NCI-H2227 (cell line): ENCODE measurements at regions not wholly inside any gene's neighbourhood (a gene's known extent, or its start where the extent isn't known, plus 50 kb on each side); places are given as distances from the start of the nearest gene placed in this dataset.
"Not testable (repeated sequence)": the region's sequence is repeated elsewhere in the genome, so short reads cannot be mapped to it uniquely, and the experiment has no call there.

Experiments used
- DNase-seq: peaks from one replicate; lab custom pipeline; 2025; ENCODE audit not compliant: unreplicated experiment; lab: John Stamatoyannopoulos, UW

GRCh38 chr3:912717-913116, 180.1 kb upstream of the CNTN6 start:
- DNase-seq, result not testable (repeated sequence)

- no peak for DNase-seq
Measured at GRCh38 chr3:923161-923910, 169.5 kb upstream of the CNTN6 start.

GRCh38 chr3:930866-931265, 162.0 kb upstream of the CNTN6 start:
- DNase-seq, result no peak

- no peak for DNase-seq
Measured at GRCh38 chr3:933326-933725, 159.5 kb upstream of the CNTN6 start.

DNA sequence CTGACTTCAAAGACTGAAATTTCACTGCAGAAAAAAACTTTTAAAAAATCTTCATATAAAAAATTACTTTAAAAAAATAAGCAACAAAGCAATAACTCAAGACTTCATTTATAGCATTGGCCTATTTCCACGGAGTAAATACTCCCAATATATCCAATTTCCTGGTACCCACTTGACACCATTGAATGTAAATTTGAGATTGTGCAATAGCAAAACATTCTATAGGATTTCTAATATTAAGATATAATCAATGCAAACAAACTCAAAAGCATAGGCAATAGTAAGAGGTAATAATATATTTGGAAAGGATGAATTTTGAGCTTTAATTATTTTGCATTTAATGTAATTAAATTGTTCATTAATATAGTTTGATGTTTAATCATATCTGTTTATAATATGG, 148.0 kb upstream of the CNTN6 start:
- DNase-seq, result no peak

- DNase-seq, result no peak
Measured at GRCh38 chr3:945738-946137, 147.1 kb upstream of the CNTN6 start.

- no peak for DNase-seq
Measured at GRCh38 chr3:952906-953305, 139.9 kb upstream of the CNTN6 start.

- DNase-seq, result no peak
Measured at GRCh38 chr3:963255-963654, 129.6 kb upstream of the CNTN6 start.

DNA sequence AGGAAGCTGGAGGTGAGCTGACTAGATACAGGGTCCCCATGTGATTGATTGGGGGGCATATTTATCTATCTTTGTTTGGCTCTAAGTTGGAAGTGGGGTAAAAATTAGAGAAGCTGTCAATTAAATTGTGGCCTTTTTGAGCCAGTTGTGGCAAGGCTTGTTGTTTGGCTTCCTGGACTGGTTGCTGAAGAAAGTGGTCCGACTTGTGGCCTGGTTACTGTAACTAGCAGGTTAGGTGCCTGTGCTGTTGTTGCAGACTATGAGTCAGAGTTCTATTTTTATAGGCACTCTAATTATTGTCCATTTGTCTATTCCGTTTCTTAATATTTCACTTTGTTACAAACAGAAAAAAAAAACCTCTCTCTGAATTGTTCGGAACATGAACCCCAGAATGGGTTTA, 129.1 kb upstream of the CNTN6 start:
- no peak for DNase-seq

GRCh38 chr3:965826-966225, 127.0 kb upstream of the CNTN6 start:
- no peak for DNase-seq

DNA sequence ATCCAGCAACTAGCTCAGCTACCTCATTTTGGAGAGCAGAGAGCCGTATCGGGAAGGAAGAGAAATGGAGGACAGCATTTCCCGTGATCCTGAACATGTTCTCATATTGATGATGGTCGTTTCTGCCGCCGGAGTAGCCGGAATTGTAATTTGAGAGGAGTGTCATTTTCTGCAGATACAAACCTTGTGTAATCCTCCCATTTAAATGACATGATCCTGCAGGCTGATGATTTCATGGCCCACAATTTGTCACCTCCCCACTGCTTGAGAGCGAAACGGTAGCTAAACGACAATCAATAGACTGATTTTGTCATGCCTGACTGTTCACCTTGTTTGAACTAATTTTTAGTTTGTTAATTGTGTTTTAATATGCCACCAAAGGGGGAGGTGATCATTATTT, 126.5 kb upstream of the CNTN6 start:
- no peak for DNase-seq

DNA sequence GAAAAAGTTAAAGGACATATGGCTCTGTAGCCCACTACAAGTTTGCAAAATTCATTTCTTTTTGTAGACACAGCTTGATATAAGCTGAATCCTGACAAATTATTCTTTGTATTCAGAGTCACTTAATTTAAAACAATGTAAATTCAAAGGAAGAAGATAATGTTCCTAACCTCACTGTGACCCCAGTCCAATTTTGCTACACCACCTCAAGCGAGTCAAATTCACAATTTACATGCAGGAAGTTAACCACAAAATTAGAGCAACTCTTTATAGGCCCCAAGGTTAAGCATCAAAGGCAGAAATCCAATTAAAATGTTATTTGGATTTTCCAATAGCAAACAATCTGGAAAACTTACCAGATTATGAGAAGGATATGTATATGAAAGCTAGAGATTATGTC, 119.5 kb upstream of the CNTN6 start:
- no peak for DNase-seq

DNA sequence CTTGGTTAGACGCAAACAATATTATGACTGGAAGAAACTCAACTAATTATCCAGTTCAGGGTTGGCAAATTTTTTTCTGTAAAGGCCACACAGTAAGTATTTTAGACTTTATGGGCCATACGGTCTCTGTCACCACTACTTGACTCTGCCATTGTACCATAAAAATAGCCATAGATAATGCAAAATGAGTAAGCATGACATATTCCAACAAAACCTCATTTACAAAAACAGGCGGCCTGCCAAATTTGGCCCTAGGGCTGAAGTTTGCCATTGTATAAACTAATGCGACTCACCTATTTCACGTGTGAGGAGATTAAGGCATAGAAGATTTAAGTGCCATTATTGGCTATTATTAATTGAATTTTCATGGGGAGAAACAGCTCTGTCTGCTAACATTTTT, 116.8 kb upstream of the CNTN6 start:
- DNase-seq, result no peak

GRCh38 chr3:981156-981555, 111.7 kb upstream of the CNTN6 start:
- no peak for DNase-seq

GRCh38 chr3:988785-989184, 104.0 kb upstream of the CNTN6 start:
- no peak for DNase-seq

- no peak for DNase-seq
Measured at GRCh38 chr3:992871-993270, 100.0 kb upstream of the CNTN6 start.

GRCh38 chr3:1002010-1002409, 90.8 kb upstream of the CNTN6 start:
- DNase-seq, result no peak

GRCh38 chr3:1007866-1008265, 85.0 kb upstream of the CNTN6 start:
- DNase-seq, result no peak

- DNase-seq, result no peak
Measured at GRCh38 chr3:1010228-1010627, 82.6 kb upstream of the CNTN6 start.

GRCh38 chr3:1015826-1016225, 77.0 kb upstream of the CNTN6 start:
- DNase-seq, result no peak

GRCh38 chr3:1017870-1018269, 75.0 kb upstream of the CNTN6 start:
- no peak for DNase-seq

DNA sequence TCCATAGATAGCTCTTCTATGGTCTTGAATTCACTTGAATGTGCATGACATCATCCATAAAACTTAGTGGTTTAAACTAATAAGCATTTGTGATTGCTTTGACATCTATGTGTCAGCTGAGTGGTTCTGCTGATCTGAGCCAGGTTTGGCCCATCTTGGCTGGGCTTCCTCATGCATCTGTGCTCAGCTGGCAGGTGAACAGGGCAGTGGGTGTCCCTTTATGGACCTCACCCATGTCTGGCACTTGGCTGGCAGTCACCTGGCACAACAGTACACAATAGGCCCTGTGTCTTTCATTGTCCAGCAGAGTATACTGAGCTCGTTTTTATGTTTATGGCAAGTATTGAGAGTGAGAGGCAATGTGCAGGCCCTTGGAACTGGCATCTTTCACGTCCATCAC, 73.7 kb upstream of the CNTN6 start:
- no peak for DNase-seq

- no peak for DNase-seq
Measured at GRCh38 chr3:1026395-1026794, 66.4 kb upstream of the CNTN6 start.
